ENCODE measurements at regions not wholly inside any gene's neighbourhood (a gene's known extent, or its start where the extent isn't known, plus 50 kb on each side); places are given as distances from the start of the nearest gene placed in this dataset.
A peak's percentile ranks its signal among the peaks of the same experiment; 100 is the strongest.

GRCh38 chr2:175236930-175237329, 55.4 kb upstream of the ATP5MC3 start:
- no peak overlapping the region for H3K27ac Mint-ChIP-seq

GRCh38 chr2:175234650-175235049, 53.1 kb upstream of the ATP5MC3 start:
- CTCF ChIA-PET = interaction anchor here (1.1 kb wide), 1 partner anchor 18 kb away, joined by 3 read pairs; no protein-coding TSS in a partner anchor

More at GRCh38 chr2:175236930-175237329, 55.4 kb upstream of the ATP5MC3 start:
- intact Hi-C loops (cut with micrococcal nuclease) = no loop called here
- ATAC-seq (ENCODE audit: low read depth) (no peak), DNase-seq (no peak)
- Mint-ChIP-seq H3K36me3 (ENCODE audit: low read depth) (no peaks in the 10 kb centered on the region), H3K27me3 (peaks cover 17% of the 10 kb centered on the region), H3K4me3 (no peak overlapping the region), H3K9me3 (peaks cover 12% of the 10 kb centered on the region), H3K4me1 (peaks cover 16% of the 10 kb centered on the region)
- TF ChIP-seq, protein P1, sequence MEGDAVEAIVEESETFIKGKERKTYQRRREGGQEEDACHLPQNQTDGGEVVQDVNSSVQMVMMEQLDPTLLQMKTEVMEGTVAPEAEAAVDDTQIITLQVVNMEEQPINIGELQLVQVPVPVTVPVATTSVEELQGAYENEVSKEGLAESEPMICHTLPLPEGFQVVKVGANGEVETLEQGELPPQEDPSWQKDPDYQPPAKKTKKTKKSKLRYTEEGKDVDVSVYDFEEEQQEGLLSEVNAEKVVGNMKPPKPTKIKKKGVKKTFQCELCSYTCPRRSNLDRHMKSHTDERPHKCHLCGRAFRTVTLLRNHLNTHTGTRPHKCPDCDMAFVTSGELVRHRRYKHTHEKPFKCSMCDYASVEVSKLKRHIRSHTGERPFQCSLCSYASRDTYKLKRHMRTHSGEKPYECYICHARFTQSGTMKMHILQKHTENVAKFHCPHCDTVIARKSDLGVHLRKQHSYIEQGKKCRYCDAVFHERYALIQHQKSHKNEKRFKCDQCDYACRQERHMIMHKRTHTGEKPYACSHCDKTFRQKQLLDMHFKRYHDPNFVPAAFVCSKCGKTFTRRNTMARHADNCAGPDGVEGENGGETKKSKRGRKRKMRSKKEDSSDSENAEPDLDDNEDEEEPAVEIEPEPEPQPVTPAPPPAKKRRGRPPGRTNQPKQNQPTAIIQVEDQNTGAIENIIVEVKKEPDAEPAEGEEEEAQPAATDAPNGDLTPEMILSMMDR (IDR thresholded peaks at IDR 0.05) = no peak
- CTCF ChIA-PET = no interaction called here
- POLR2A ChIA-PET = no interaction called here

DNA sequence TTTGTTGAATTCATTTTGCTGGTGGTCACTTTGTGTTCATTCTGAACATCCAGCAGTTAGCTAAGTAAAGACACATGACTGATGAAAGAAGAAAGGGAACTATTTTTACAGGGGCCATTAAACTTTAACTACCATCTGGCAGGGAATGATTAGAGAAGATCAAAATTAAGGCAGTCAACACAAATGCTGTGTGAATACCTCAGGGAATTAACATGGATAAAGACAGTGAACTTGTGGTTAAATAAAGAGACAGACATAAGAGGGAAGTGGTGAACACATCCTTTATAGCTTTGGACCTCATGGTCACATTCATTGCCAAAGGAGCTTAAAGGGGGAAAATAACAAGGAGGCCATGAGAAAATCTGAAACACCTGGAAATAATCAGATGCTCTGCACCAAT, 52.6 kb upstream of the ATP5MC3 start:
- H3K27me3 Mint-ChIP-seq = peaks cover 9% of the 10 kb centered on the region
- TF ChIP-seq, protein P1 (IDR thresholded peaks at IDR 0.05) = no peak
- peaks cover 5% of the 10 kb centered on the region for H3K9me3 Mint-ChIP-seq
- ATAC-seq (ENCODE audit: low read depth) = peak; percentile 40
- no peaks in the 10 kb centered on the region for H3K36me3 Mint-ChIP-seq (ENCODE audit: low read depth)
- no peak overlapping the region for H3K27ac Mint-ChIP-seq
- ChIA-PET POLR2A (no interaction called here), CTCF (interaction anchor here (1.0 to 1.1 kb wide), 2 partner anchors 15 to 19 kb away, joined by 3 read pairs; no protein-coding TSS in a partner anchor)
- peaks cover 16% of the 10 kb centered on the region for H3K4me1 Mint-ChIP-seq
- H3K4me3 Mint-ChIP-seq = no peak overlapping the region
- no peak for DNase-seq
- intact Hi-C loops (cut with micrococcal nuclease) = no loop called here

More at GRCh38 chr2:175234650-175235049, 53.1 kb upstream of the ATP5MC3 start:
- POLR2A ChIA-PET = no interaction called here
- DNase-seq (no peak), ATAC-seq (ENCODE audit: low read depth) (peak; percentile 58)
- Mint-ChIP-seq H3K36me3 (ENCODE audit: low read depth) (no peaks in the 10 kb centered on the region), H3K4me3 (no peak overlapping the region), H3K4me1 (peaks cover 16% of the 10 kb centered on the region), H3K27ac (no peak overlapping the region), H3K27me3 (peaks cover 10% of the 10 kb centered on the region), H3K9me3 (peaks cover 7% of the 10 kb centered on the region)
- intact Hi-C loops (cut with micrococcal nuclease) = no loop called here
- TF ChIP-seq, protein P1 (IDR thresholded peaks at IDR 0.05) = no peak

DNA sequence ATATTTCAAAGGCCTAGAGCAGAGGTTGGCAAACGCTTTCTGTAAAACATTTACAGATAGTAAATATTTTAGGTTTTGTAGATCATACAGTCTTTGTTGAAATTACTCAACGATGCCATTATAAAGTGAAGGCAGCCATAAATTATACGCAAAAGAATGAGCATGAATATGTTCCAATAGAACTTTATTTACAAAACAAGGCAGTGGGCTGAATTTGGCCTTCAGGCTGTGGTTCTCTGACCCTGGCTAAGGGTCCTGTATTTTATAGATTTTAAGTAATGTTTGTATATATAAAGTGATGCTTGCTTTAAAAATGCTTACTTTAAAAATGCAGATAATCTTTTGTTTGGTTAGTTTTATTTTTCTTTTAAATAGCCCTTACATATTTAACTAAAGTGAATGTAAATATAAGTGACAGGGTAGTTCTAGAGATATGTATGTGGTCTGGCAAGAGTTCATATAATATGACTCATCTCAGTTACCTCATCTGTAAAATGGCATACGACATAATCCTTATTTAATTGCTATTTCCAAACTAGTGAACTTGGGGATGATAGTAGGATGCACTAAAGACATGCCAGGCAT, 51.7 kb upstream of the ATP5MC3 start:
- CTCF ChIA-PET = interaction anchor here (1.0 kb wide), 1 partner anchor 16 kb away, joined by 3 read pairs; no protein-coding TSS in a partner anchor
- no peak for ATAC-seq (ENCODE audit: low read depth)
- Mint-ChIP-seq H3K36me3 (ENCODE audit: low read depth) (no peaks in the 10 kb centered on the region), H3K9me3 (peaks cover 3% of the 10 kb centered on the region), H3K4me1 (peaks cover 16% of the 10 kb centered on the region), H3K27me3 (peaks cover 7% of the 10 kb centered on the region), H3K4me3 (no peak overlapping the region), H3K27ac (no peak overlapping the region)
- intact Hi-C loops (cut with micrococcal nuclease) = no loop called here
- no peak for DNase-seq
- POLR2A ChIA-PET = no interaction called here
- TF ChIP-seq, protein P1 (IDR thresholded peaks at IDR 0.05) = no peak

Measured in activated B cell treated with CpG ODN at 0.5 μM for 24 hours (primary cell).